ENCODE measurements at regions not wholly inside any gene's neighbourhood (a gene's known extent, or its start where the extent isn't known, plus 50 kb on each side); places are given as distances from the start of the nearest gene placed in this dataset.

DNA sequence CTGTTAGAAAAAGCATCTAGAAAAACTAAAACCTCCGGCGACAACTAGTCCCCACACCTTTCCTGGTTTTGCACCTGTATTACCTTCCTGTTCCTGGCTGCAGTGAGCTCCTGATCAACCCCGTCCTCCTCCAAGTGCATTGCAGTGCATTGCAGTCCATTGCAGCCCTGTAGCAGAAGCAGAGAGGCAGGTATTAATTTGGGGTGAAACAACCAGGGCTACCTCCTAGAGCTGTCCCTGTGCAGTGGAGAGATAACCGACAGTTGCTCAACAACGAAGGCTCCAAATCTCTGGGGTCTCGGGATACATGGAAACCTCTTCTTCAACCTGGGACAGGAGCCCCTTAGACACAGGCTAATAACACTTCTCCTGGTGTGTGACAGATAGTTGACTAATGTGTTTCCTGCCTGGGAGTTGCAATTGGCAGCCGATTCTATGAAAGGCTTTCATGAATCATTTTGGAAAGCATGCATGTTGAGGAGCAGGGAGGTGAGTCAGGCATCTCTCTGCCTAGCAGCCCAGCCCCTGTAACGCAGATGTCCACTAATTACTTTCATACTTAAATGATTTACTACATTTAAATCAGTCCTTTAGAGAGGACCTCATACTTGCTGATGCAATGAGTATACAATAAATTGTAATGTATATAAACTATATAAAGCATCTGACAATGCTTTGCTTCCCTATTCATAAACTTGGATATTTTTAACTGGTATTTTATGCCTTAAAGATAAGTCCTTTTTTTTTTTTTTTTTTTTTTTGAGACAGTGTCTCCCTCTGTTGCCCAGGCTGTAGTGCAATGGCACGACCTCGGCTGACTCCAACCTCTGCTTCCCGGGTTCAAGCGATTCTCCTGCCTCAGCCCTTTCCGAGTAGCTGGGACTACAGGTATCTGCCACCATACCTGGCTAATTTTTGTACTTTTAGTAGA, 59.0 kb downstream of the PRR15 start:
- ChIA-PET POLR2A (no interaction called here), CTCF (interaction anchor here (0.7 kb wide), 1 partner anchor 217 kb away, joined by 12 read pairs; no protein-coding TSS in a partner anchor)
- peak; percentile 96 for ATAC-seq
- Histone ChIP-seq H3K4me1 (ENCODE audit: control insufficient read depth, insufficient read depth, low read length) (0 out of 2 replicates have a peak, but pooled peaks cover 6% of the 10 kb centered on the region), H3K27ac (ENCODE audit: low read length) (no peak overlapping the region), H3K9me3 (ENCODE audit: control insufficient read depth, insufficient read depth, low read depth, low read length) (no peaks in the 10 kb centered on the region), H3K27me3 (ENCODE audit: control insufficient read depth, insufficient read depth, low read length) (no peaks in the 10 kb centered on the region), H3K36me3 (ENCODE audit: control insufficient read depth, insufficient read depth, low read length) (no peaks in the 10 kb centered on the region; the same call in 1 of the 2 replicates), H3K4me3 (ENCODE audit: low read depth in 2 of 2, low read length in 2 of 2) (no peak overlapping the region; a peak in 1 of 4 replicates)
- intact Hi-C loops (cut with micrococcal nuclease; ENCODE audit: unreplicated experiment) (no loop called here), in situ Hi-C loops (cut with HindIII; ENCODE audit: low pct_unique_long_range_greater_than_20kb, low sequenced_read_pairs) (no loop called here)
- no TSS peak for BruUV-seq (replicated peaks)
- DNase-seq (ENCODE audit: low read depth, low spot score), result peak; percentile 93
- TF ChIP-seq TCF7L2 (IDR thresholded peaks at IDR 0.05; ENCODE audit: low read depth, low read length), result no peak
- no peak for TF ChIP-seq SIN3A (IDR thresholded peaks at IDR 0.05; ENCODE audit: borderline replicate concordance, insufficient read depth, low read depth, low read length)
- no peak for TF ChIP-seq REST (IDR thresholded peaks at IDR 0.05; ENCODE audit: insufficient read depth in 1 of 2, low read depth in 2 of 2, low read length in 1 of 2)
- TF ChIP-seq POLR2AphosphoS5 (IDR thresholded peaks at IDR 0.05; ENCODE audit: low read depth, low read length), result no peak
- TF ChIP-seq, protein P1, sequence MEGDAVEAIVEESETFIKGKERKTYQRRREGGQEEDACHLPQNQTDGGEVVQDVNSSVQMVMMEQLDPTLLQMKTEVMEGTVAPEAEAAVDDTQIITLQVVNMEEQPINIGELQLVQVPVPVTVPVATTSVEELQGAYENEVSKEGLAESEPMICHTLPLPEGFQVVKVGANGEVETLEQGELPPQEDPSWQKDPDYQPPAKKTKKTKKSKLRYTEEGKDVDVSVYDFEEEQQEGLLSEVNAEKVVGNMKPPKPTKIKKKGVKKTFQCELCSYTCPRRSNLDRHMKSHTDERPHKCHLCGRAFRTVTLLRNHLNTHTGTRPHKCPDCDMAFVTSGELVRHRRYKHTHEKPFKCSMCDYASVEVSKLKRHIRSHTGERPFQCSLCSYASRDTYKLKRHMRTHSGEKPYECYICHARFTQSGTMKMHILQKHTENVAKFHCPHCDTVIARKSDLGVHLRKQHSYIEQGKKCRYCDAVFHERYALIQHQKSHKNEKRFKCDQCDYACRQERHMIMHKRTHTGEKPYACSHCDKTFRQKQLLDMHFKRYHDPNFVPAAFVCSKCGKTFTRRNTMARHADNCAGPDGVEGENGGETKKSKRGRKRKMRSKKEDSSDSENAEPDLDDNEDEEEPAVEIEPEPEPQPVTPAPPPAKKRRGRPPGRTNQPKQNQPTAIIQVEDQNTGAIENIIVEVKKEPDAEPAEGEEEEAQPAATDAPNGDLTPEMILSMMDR (IDR thresholded peaks at IDR 0.05), result no peak

DNA sequence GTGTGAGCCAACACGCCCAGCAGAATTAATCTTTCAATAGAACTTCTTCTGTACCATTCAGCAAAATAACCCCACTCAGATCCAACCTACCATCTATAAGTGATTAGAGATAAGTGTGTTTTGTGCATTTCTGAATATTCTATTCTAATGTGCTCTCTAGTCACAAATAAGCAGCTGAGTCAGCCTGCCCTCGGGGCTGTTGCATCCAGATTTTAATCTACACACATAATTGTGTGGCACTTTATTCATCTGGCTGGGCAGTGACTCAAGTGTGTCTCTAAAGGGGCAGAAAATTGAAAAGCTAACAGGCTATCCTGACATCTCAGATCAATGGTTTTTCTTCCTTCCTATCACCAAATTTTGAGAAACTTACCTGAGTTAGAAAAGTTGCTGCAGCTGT, 60.3 kb downstream of the PRR15 start:
- in situ Hi-C loops (cut with HindIII; ENCODE audit: low pct_unique_long_range_greater_than_20kb, low sequenced_read_pairs), result no loop called here
- H3K4me3 ChIP-seq (ENCODE audit: low read depth in 2 of 2, low read length in 2 of 2), result no peak overlapping the region
- H3K9me3 ChIP-seq (ENCODE audit: control insufficient read depth, insufficient read depth, low read depth, low read length), result no peaks in the 10 kb centered on the region
- 0 out of 2 replicates have a peak, but pooled peaks cover 6% of the 10 kb centered on the region for H3K4me1 ChIP-seq (ENCODE audit: control insufficient read depth, insufficient read depth, low read length)
- TF ChIP-seq SIN3A (IDR thresholded peaks at IDR 0.05; ENCODE audit: borderline replicate concordance, insufficient read depth, low read depth, low read length), result no peak
- TF ChIP-seq POLR2AphosphoS5 (IDR thresholded peaks at IDR 0.05; ENCODE audit: low read depth, low read length), result no peak
- TF ChIP-seq, protein P1 (IDR thresholded peaks at IDR 0.05), result no peak
- no peak for TF ChIP-seq TCF7L2 (IDR thresholded peaks at IDR 0.05; ENCODE audit: low read depth, low read length)
- TF ChIP-seq REST (IDR thresholded peaks at IDR 0.05; ENCODE audit: insufficient read depth in 1 of 2, low read depth in 2 of 2, low read length in 1 of 2), result no peak
- CTCF ChIA-PET, result no interaction called here
- H3K27ac ChIP-seq (ENCODE audit: low read length), result no peak overlapping the region
- DNase-seq (ENCODE audit: low read depth, low spot score) (no peak), ATAC-seq (no peak)
- intact Hi-C loops (cut with micrococcal nuclease; ENCODE audit: unreplicated experiment), result no loop called here
- no peaks in the 10 kb centered on the region; the same call in 1 of the 2 replicates for H3K36me3 ChIP-seq (ENCODE audit: control insufficient read depth, insufficient read depth, low read length)
- no TSS peak for BruUV-seq (replicated peaks)
- H3K27me3 ChIP-seq (ENCODE audit: control insufficient read depth, insufficient read depth, low read length), result no peaks in the 10 kb centered on the region
- POLR2A ChIA-PET, result interaction anchor here (0.7 kb wide), 1 partner anchor 324 kb away, joined by 12 read pairs; no protein-coding TSS in a partner anchor

All from Panc1 (cell line).